Stimulated activated CD8-positive, alpha-beta memory T cell treated with anti-CD3 and anti-CD28 coated beads, Interleukin-7, amount 100 ng/mL, for 48 hours (primary cell): ENCODE measurements at regions not wholly inside any gene's neighbourhood (a gene's known extent, or its start where the extent isn't known, plus 50 kb on each side); places are given as distances from the start of the nearest gene placed in this dataset.
"Not testable (repeated sequence)": the region's sequence is repeated elsewhere in the genome, so short reads cannot be mapped to it uniquely, and the experiment has no call there.

Experiments
- DNase-seq, 2 donors: peaks; one replicate each; pipeline ENCODE4 v3.0.0-alpha.2; 2020; ENCODE audit warnings: low read depth in 1 of 2; ENCODE audit errors: extremely low read depth in 1 of 2

- no peak for DNase-seq
Observed at GRCh38 chr10:35971397-35971796, 329.3 kb upstream of the FZD8 start.

GRCh38 chr10:35963685-35964084 is 321.6 kb upstream of the FZD8 start:
- no peak for DNase-seq

GRCh38 chr10:35961501-35961900 is 319.4 kb upstream of the FZD8 start:
- DNase-seq = no peak

- no peak for DNase-seq
Observed at GRCh38 chr10:35959252-35959651, 317.2 kb upstream of the FZD8 start.

- not testable (repeated sequence) for DNase-seq
Observed at GRCh38 chr10:35958609-35959008, 316.5 kb upstream of the FZD8 start.

- DNase-seq = no peak
Observed at GRCh38 chr10:35950701-35951100, 308.6 kb upstream of the FZD8 start.

- DNase-seq = no peak
Observed at GRCh38 chr10:35950226-35950625, 308.1 kb upstream of the FZD8 start.

GRCh38 chr10:35949811-35950211 is 307.7 kb upstream of the FZD8 start:
- DNase-seq = no peak

GRCh38 chr10:35946556-35946955 is 304.5 kb upstream of the FZD8 start:
- DNase-seq = no peak

- DNase-seq = no peak
Observed at GRCh38 chr10:35942057-35942456, 300.0 kb upstream of the FZD8 start.

GRCh38 chr10:35940141-35941041 is 298.3 kb upstream of the FZD8 start:
- no peak for DNase-seq

GRCh38 chr10:35938160-35938559 is 296.1 kb upstream of the FZD8 start:
- DNase-seq = no peak

GRCh38 chr10:35937546-35937945 is 295.4 kb upstream of the FZD8 start:
- no peak for DNase-seq

GRCh38 chr10:35934642-35934995 is 292.5 kb upstream of the FZD8 start:
- DNase-seq = no peak

GRCh38 chr10:35933940-35934641 is 292.0 kb upstream of the FZD8 start:
- DNase-seq = no peak

- no peak for DNase-seq
Observed at GRCh38 chr10:35933491-35933890, 291.4 kb upstream of the FZD8 start.

GRCh38 chr10:35929962-35930361 is 287.9 kb upstream of the FZD8 start:
- DNase-seq = not testable (repeated sequence)

- DNase-seq = no peak
Observed at GRCh38 chr10:35928748-35929147, 286.7 kb upstream of the FZD8 start.

- DNase-seq = no peak
Observed at GRCh38 chr10:35927990-35928488, 285.9 kb upstream of the FZD8 start.

GRCh38 chr10:35927341-35927740 is 285.2 kb upstream of the FZD8 start:
- DNase-seq = no peak

GRCh38 chr10:35926846-35927245 is 284.8 kb upstream of the FZD8 start:
- DNase-seq = no peak

GRCh38 chr10:35925493-35925892 is 283.4 kb upstream of the FZD8 start:
- no peak for DNase-seq
